ENCODE measurements at regions not wholly inside any gene's neighbourhood (a gene's known extent, or its start where the extent isn't known, plus 50 kb on each side); places are given as distances from the start of the nearest gene placed in this dataset.

- no peak for TF ChIP-seq CTCF (IDR thresholded peaks at IDR 0.05 in 4 of 5, conservative IDR thresholded peaks at IDR 0.05 in 1 of 5)
- TF ChIP-seq POLR2A (IDR thresholded peaks at IDR 0.05), result no peak
Observed at GRCh38 chr9:103301051-103301450, 305.9 kb downstream of the CYLC2 start.
